ENCODE measurements at regions not wholly inside any gene's neighbourhood (a gene's known extent, or its start where the extent isn't known, plus 50 kb on each side); places are given as distances from the start of the nearest gene placed in this dataset.
"Not testable (repeated sequence)": the region's sequence is repeated elsewhere in the genome, so short reads cannot be mapped to it uniquely, and the experiment has no call there.

DNA sequence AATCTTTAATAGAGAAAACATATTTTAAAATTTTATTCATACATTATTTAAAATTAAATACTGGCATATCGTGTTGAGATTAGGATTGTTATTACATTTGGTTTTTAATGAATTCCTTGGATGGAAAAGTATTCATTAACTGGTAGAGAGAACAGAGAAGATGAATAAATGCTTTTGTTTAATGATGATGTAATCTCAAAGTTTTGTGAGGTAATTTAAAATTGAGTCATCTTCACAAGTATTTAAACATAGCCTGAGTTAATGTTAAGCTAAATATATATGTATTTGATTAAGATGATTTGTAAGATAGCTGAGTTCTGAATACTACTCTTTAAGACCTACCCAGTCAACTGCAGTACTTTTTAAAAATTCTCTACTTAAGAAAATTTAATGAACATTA lies 713.4 kb upstream of the VRK2 start:
- peak; percentile 10 for DNase-seq (ENCODE audit: low read depth)

DNA sequence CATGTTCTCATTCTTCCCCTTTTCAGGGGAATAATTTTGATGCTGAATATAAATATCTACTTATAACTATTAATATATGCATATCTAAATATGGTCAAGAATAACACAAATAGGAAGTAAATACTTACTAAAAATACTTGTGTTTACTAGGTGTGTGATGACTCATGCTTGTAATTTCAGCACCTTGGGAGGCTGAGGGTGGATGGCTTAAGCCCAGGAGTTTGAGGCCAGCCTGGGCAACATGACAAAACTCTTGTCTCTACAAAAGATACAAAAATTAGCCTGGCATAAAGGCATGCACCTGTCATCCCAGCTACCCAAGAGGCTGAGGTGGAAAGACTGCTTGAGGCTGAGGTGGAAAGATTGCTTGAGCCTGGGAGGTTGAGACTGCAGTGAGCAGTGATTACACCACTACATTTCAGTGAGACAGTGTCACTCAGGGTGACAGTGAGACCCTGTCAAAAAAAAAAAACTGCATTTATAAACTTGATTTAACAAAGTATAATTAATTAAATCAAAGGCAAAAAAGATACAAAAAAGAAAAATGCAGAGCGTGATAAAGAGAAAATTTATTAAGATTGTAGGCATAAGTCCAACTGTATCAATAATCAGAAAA lies 703.1 kb upstream of the VRK2 start:
- DNase-seq (ENCODE audit: low read depth), result no peak

DNA sequence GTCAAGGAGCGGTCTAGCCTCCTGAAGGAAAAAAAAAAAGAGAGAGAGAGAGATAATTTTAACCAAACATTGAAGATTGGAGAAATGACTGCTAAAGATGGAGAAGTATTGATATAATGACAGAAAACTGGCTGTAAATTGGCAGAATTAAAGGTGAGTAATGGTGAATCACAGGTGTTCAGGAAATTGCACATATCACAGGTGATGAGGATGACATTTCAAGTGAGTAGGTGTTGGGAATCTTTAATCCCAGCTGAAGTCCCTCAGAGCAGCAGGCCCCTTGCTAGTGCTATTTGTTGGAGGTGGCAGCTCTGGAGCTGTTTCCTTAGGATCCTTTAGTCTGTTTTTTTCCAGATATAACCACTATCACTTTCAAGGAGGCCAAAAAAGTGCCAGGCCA lies 678.4 kb upstream of the VRK2 start:
- DNase-seq (ENCODE audit: low read depth), result no peak

DNA sequence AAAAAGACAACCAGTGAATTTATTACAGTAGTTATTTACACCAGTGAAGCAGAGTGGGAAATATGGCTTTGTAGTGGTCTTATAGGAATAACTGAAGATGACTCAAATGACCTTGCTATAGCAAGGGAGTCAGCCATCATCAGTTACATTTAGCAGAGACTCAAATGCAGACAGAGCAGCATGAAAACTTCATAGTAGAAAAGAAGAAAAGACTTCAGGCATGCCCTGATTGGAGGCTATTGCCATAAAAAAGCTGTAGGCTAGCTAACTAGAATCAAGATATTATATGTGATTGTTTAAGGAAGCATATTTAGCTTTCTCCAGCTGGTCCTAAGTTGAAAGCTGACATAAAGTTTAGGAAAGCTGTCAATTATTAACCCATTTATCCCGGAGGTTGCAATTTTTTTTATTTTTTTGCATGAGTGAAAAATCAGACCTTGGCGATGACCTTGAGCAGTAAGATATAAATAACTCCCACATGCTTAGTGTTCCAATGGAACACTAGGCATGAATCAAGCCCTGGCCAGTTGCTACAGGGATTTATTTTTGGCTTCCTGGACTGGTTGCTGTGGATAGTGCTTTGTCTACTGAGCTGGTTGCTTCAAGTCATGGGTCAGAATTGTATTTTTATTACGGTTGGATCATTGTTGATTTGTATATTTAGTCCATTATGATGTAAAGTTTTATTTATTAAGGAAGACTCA lies 675.6 kb upstream of the VRK2 start:
- DNase-seq (ENCODE audit: low read depth), result no peak

GRCh38 chr2:57372237-57372984 lies 674.2 kb upstream of the VRK2 start:
- peak; percentile 24 for DNase-seq (ENCODE audit: low read depth)

- peak; percentile 95 for DNase-seq (ENCODE audit: low read depth)
These were observed 673.1 kb upstream of the VRK2 start for GRCh38 chr2:57373530-57373929.

DNA sequence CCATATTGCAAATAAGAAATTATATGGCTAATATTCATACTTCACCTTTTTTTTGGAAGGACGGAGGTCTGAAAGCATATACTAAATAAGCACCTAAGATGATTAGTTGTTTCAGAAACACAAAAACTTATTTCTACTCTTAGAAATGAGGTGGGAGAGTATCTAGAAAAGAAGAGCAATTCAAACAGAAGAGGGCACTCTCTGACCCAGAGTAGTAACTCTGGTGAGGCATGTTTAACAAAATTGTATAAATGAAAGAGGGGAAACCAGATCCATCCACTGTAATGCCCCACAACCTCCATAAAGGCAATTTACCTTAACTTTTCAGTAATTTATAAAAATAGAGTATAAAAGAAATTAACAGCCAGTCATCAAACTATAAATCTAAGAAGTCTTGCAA lies 669.6 kb upstream of the VRK2 start:
- peak; percentile 44 for DNase-seq (ENCODE audit: low read depth)

- no peak for DNase-seq (ENCODE audit: low read depth)
These were observed 660.3 kb upstream of the VRK2 start for GRCh38 chr2:57386305-57386704.

DNA sequence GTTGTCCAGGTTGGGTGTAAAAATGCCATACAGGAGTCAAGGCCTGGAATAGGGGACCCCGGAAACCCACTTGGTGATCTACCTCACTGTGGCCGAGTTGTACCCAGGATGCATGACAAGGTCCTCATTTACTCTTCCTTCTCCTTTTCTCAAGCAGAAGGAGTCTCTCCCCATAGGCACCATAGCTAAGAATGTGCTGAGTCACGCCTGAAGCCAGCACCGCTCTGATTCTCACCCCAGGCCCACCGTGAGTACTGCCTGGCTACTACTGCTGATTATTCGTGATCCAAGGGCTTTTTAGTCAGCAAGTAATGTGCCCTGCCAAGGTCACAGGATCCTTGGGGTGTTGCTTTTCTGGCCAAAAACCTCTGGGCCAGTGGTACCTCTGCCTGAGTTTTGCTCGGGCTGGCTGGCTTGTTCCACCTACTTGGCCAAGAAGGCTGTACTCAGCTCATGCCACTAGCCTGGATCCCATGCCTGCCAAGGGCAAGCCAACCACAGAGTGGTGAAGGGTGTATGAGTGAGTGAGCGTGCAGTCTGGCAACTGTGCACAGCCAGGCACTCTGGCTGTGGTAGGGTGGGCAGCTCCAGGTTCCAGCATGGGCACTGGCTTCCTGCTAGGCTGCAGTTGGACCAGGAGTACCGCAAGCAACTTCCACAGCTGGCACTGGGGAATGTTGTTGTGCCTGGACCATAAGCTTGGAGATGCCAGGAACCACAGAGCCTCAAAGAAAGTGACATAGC lies 650.1 kb upstream of the VRK2 start:
- DNase-seq (ENCODE audit: low read depth), result peak; percentile 32

- DNase-seq (ENCODE audit: low read depth), result no peak
These were observed 648.9 kb upstream of the VRK2 start for GRCh38 chr2:57397550-57398360.

GRCh38 chr2:57399057-57399456 lies 647.5 kb upstream of the VRK2 start:
- DNase-seq (ENCODE audit: low read depth), result no peak

DNA sequence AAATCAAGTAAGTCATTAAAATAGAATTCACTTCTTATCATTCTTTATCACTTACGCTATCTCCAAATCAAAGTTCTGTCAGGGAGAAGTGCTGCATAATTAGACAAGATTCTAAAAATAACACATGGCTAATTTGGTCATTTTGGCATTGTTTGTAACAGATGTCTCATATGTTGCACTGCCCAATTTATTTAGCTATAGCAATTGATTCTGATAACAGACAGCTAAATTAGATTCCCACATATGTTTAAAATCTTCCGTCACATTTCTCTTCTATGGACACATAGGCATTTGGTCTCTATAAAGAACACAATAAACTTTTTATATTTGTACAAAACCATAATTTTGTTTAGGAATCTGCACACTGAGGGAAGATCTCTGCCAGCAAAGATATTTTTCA lies 644.5 kb upstream of the VRK2 start:
- DNase-seq (ENCODE audit: low read depth), result no peak

- no peak for DNase-seq (ENCODE audit: low read depth)
These were observed 643.9 kb upstream of the VRK2 start for GRCh38 chr2:57402755-57403154.

- DNase-seq (ENCODE audit: low read depth), result no peak
These were observed 638.8 kb upstream of the VRK2 start for GRCh38 chr2:57407772-57408201.

DNA sequence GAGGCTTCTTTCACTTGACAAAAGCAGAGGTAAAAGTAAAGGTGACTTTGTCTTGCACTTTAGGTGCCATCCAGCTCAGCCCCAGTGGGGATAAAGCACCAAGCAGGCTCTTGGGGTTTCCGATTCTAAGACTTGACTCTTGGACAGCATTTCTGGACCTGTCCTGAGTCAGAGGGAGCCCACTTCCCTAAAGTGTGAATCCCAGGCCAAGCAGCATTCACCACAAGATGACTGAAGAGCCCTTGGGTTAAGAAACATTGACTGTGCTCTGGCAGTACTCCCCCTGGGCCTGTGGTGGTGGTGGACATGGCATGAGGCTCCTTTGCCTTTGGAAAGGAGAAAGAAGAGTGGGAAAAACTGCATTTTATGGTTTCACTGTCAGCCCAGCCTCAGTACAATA lies 638.0 kb upstream of the VRK2 start:
- no peak for DNase-seq (ENCODE audit: low read depth)

DNA sequence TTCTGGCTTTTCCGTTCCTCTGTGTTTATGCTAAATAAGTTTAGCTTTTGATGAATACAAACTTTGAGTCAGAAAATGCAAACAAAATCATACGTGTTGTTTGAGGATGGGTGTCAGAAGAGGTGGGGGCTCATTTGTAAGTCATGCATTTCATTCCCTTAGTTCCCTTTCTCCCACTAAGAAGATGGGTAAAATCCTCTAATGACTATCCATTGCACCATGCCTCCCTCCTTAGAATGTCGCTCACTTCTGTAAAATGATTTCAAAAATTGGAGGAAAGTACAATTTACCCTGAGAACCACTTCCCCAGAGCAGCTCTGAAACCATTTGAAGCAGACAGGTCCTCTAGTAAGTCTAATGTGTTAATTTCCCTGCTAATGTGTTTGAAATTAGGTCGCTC lies 629.6 kb upstream of the VRK2 start:
- DNase-seq (ENCODE audit: low read depth), result no peak

DNA sequence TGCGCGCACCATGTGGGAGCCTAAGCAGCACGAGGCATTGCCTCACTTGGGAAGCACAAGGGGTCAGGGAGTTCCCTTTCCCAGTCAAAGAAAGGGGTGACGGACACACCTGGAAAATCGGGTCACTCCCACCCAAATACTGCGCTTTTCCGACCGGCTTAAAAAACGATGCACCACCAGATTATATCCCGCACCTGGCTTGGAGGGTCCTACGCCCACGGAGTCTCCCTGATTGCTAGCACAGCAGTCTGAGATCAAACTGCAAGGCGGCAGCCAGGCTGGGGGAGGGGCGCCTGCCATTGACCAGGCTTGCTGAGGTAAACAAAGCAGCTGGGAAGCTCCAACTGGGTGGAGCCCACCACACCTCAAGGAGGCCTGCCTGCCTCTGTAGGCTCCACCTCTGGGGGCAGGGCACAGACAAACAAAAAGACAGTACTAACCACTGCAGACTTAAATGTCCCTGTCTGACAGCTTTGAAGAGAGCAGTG lies 627.7 kb upstream of the VRK2 start:
- not testable (repeated sequence) for DNase-seq (ENCODE audit: low read depth)

DNA sequence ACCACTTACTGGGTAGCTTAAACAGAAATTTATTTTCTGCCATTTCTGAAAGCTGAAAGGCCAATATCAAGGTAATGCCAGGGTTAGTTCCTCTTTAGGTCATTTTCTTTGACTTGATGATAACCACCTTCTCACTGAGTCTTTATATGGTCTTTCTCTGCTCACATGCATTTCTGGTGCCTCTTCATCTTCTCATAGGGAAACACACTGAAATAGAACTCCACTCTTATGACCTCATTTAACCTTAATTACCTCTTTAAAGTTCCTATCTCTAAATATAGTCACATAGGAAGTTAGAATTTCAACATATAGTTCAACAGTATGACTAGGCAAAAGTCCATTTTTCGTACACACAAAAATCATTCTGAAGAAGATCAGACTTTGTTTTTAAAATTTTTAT lies 616.8 kb upstream of the VRK2 start:
- no peak for DNase-seq (ENCODE audit: low read depth)

GRCh38 chr2:57432528-57432927 lies 614.1 kb upstream of the VRK2 start:
- DNase-seq (ENCODE audit: low read depth), result peak; percentile 26

- peak; percentile 6 for DNase-seq (ENCODE audit: low read depth)
These were observed 612.2 kb upstream of the VRK2 start for GRCh38 chr2:57434441-57434840.

- peak; percentile 60 for DNase-seq (ENCODE audit: low read depth)
These were observed 611.6 kb upstream of the VRK2 start for GRCh38 chr2:57434972-57435371.

DNA sequence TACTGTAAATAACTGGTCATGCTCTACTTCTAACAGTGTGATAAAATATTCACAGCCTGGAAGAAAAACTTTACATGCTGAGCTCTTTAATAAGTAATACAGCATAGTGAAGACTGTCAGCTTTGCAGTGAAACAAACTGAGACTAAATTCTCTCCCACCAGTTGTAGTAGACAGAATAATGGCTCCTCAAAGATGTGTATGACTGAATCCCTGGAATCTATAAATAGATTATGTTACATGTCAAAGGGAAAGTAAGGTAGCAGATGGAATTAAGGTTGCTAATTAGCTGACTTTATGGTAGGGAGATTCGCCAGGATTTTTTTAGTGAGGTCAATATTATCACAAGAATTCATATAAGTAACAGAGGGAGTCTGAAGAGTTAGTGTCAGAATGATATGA lies 609.5 kb upstream of the VRK2 start:
- no peak for DNase-seq (ENCODE audit: low read depth)

Data from ELR (cell line).